ENCODE measurements at regions not wholly inside any gene's neighbourhood (a gene's known extent, or its start where the extent isn't known, plus 50 kb on each side); places are given as distances from the start of the nearest gene placed in this dataset.

GRCh38 chr7:89563597-89563996, 590.7 kb upstream of the STEAP1 start:
- TF ChIP-seq CTCF (conservative IDR thresholded peaks at IDR 0.05; ENCODE audit: low read depth in 2 of 2): no peak
- no peak for TF ChIP-seq EZH2phosphoT487 (IDR thresholded peaks at IDR 0.05; ENCODE audit: unreplicated experiment)
- no peak for TF ChIP-seq POLR2AphosphoS5 (IDR thresholded peaks at IDR 0.05; ENCODE audit: low read depth)
- TF ChIP-seq STAT1 (IDR thresholded peaks at IDR 0.05; ENCODE audit: unreplicated experiment): no peak
- TF ChIP-seq REST (IDR thresholded peaks at IDR 0.05; ENCODE audit: unreplicated experiment): no peak
- TF ChIP-seq ZNF331 (CRISPR knock-in tag; IDR thresholded peaks at IDR 0.05; ENCODE audit: low read depth): no peak
- TF ChIP-seq EZH2 (IDR thresholded peaks at IDR 0.05; ENCODE audit: low read depth, unreplicated experiment): no peak
- no peak for TF ChIP-seq CREB1 (CRISPR knock-in tag; IDR thresholded peaks at IDR 0.05; ENCODE audit: low read depth)
- TF ChIP-seq JUNB (IDR thresholded peaks at IDR 0.05; ENCODE audit: unreplicated experiment): no peak
